Karpas-422 (cell line): ENCODE measurements at regions not wholly inside any gene's neighbourhood (a gene's known extent, or its start where the extent isn't known, plus 50 kb on each side); places are given as distances from the start of the nearest gene placed in this dataset. TPM values are rescaled to one million over a fixed set of nuclear protein-coding genes. Genes with fewer than 3 reads are reported as not detected.

Source experiments
- DNase-seq: peaks from one replicate; pipeline ENCODE4 v3.0.0-alpha.2; 2015
- H2AFZ ChIP-seq: fragments of 200-600 bp; sonication (generic); 2 replicates; pipeline ENCODE4 v1.6.1; 2014; ENCODE audit warnings: antibody characterized with exemption, low read length, mixed read lengths
- H3K27ac ChIP-seq: fragments of 200-600 bp; sonication (generic); 2 replicates; pipeline ENCODE4 v1.5.1; 2014; ENCODE audit warnings: mild to moderate bottlenecking, low read length, moderate library complexity
- H3K27me3 ChIP-seq: fragments of 200-600 bp; sonication (generic); 2 replicates; pipeline ENCODE4 v1.6.1; 2014; ENCODE audit warnings: low read length, mixed read lengths
- H3K36me3 ChIP-seq: fragments of 200-600 bp; sonication (generic); 2 replicates; pipeline ENCODE4 v1.6.1; 2014; ENCODE audit warnings: low read length, mixed read lengths; ENCODE audit not compliant: insufficient read depth
- H3K4me1 ChIP-seq: fragments of 200-600 bp; sonication (generic); 2 replicates; pipeline ENCODE4 v1.6.1; 2014; ENCODE audit warnings: mild to moderate bottlenecking, low read length, mixed read lengths
- H3K4me2 ChIP-seq: fragments of 200-600 bp; sonication (generic); 2 replicates; pipeline ENCODE4 v1.6.1; 2014; ENCODE audit warnings: low read length, low read depth, mild to moderate bottlenecking; ENCODE audit not compliant: poor library complexity, severe bottlenecking
- H3K4me3 ChIP-seq: fragments of 200-600 bp; sonication (generic); 2 replicates; pipeline ENCODE4 v1.5.1; 2014; ENCODE audit warnings: mild to moderate bottlenecking, antibody characterized with exemption, low read length, mixed read lengths
- H3K79me2 ChIP-seq: fragments of 200-600 bp; sonication (generic); 2 replicates; pipeline ENCODE4 v1.6.1; 2014; ENCODE audit warnings: mild to moderate bottlenecking, low read length, mixed read lengths
- H3K9ac ChIP-seq: fragments of 200-600 bp; sonication (generic); 2 replicates; pipeline ENCODE4 v1.6.0; 2014; ENCODE audit warnings: low read length
- H3K9me2 ChIP-seq: fragments of 200-600 bp; sonication (generic), shearing (Covaris generic); replicated peaks from 2 replicates; pipeline ENCODE4 v1.6.0; 2014; ENCODE audit warnings: mild to moderate bottlenecking, low read length, moderate library complexity; ENCODE audit not compliant: insufficient read depth
- H3K9me3 ChIP-seq: fragments of 300-700, 200-600 bp; sonication (generic); 2 replicates; pipeline ENCODE4 v1.6.1; 2014; ENCODE audit warnings: low read length, mixed read lengths
- H4K20me1 ChIP-seq: fragments of 200-600 bp; sonication (generic); 2 replicates; pipeline ENCODE4 v1.6.1; 2014; ENCODE audit warnings: mild to moderate bottlenecking, antibody characterized with exemption, low read length, low read depth; ENCODE audit not compliant: insufficient read depth
- small RNA-seq: library from RNA; depleted of rRNA; stranded (forward); fragments of <200 nt; gene quantifications from one replicate; pipeline ENCODE3, GENCODE V24; 2014

DNA sequence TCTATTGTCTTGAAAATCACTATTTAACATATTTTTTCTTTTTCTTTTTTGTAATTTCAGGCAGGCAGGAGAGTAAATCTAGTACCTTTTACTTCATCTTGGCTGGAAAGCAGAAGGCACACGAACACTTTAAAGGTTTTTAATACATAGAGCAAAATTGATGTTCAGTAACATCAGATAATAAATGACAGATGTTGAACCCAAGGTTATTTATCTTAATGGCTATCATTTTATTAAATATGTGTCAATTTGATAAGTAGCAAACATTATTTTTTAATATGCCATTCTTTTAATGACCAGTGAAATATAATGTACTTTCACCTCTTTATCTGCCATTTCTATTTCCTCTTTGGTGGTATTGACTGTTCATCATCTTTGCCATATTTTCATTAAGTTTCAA, 381.2 kb downstream of the ARHGEF28 start:
- no peak overlapping the region for H3K9ac ChIP-seq
- H3K36me3 ChIP-seq, result no peaks in the 10 kb centered on the region
- no peaks in the 10 kb centered on the region for H4K20me1 ChIP-seq
- H3K4me2 ChIP-seq, result no peak overlapping the region
- no peaks in the 10 kb centered on the region for H3K9me2 ChIP-seq
- no peaks in the 10 kb centered on the region for H3K27me3 ChIP-seq
- no peaks in the 10 kb centered on the region for H3K9me3 ChIP-seq
- no peak for DNase-seq
- H2AFZ ChIP-seq, result no peak overlapping the region
- H3K4me1 ChIP-seq, result no peaks in the 10 kb centered on the region
- no peak overlapping the region for H3K4me3 ChIP-seq
- no peaks in the 10 kb centered on the region for H3K79me2 ChIP-seq
- no peak overlapping the region for H3K27ac ChIP-seq

DNA sequence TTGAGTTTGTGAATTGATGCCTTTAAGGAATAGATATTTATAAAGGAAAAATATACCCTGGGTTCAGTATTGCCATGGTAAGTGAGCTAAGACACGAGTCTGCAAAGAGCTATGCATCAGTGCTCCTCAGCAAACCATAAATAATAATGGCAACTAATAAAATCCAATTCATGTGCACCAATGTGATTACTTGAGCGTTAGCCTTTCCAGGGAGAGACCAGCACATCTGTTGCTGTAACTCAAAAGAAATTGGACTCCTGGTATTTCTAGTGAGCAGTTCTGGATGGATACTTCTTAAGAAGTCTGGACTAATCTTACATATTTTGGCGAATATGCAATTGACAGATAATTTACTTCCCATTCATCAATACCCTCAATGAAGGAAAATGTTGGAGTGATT, 373.3 kb downstream of the ARHGEF28 start:
- no peaks in the 10 kb centered on the region for H3K27me3 ChIP-seq
- H3K4me2 ChIP-seq, result no peak overlapping the region
- no peaks in the 10 kb centered on the region for H3K79me2 ChIP-seq
- H2AFZ ChIP-seq, result no peak overlapping the region
- no peaks in the 10 kb centered on the region for H3K36me3 ChIP-seq
- H3K27ac ChIP-seq, result no peak overlapping the region
- H3K9me2 ChIP-seq, result no peaks in the 10 kb centered on the region
- no peaks in the 10 kb centered on the region for H3K4me1 ChIP-seq
- no peak overlapping the region for H3K4me3 ChIP-seq
- no peak overlapping the region for H3K9ac ChIP-seq
- no peaks in the 10 kb centered on the region for H4K20me1 ChIP-seq
- no peaks in the 10 kb centered on the region for H3K9me3 ChIP-seq
- DNase-seq, result no peak

DNA sequence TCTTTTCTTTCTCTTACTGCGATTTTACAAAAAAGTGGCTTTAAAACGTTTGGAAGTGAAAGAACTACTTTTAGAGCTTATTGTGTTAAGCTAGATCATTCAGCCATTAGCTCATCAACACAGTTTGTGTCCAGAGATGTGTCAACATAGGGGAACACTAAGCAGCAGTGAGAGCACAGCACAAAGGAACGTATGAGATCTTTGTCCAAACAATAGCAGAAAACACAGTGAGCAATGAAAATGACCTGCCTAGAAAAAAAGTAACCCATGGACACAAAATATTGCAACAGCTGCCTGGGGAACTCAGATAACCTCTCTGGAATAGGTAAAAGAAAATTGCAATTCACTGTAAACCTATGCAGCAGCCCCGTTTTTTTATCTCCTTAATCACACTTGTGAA, 372.5 kb downstream of the ARHGEF28 start:
- H3K27me3 ChIP-seq, result no peaks in the 10 kb centered on the region
- H4K20me1 ChIP-seq, result no peaks in the 10 kb centered on the region
- H3K9me2 ChIP-seq, result no peaks in the 10 kb centered on the region
- H3K4me3 ChIP-seq, result no peak overlapping the region
- H3K36me3 ChIP-seq, result no peaks in the 10 kb centered on the region
- H3K79me2 ChIP-seq, result no peaks in the 10 kb centered on the region
- no peak overlapping the region for H3K4me2 ChIP-seq
- H3K9ac ChIP-seq, result no peak overlapping the region
- no peak overlapping the region for H2AFZ ChIP-seq
- H3K4me1 ChIP-seq, result no peaks in the 10 kb centered on the region
- no peak overlapping the region for H3K27ac ChIP-seq
- DNase-seq, result no peak
- no peaks in the 10 kb centered on the region for H3K9me3 ChIP-seq

DNA sequence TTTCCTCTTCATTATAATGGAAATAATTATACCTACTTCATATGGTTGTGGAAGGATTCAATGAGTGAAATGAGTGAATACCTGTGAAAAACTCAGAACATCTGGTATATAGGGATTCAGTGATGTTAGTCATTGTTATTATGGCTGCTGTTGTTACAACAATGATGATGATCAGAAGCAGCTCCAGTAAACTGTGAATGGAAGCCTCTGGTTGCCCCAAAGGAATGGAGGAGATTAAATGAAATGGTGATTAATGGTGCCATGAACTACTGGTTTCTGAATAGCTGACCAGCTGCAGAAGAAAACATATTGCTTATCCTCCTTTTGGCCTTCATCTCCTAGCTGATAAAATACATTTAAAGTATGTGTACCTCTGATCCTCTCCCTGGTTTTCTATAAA, 372.0 kb downstream of the ARHGEF28 start:
- Histone ChIP-seq H4K20me1 (no peaks in the 10 kb centered on the region), H2AFZ (no peak overlapping the region), H3K9ac (no peak overlapping the region), H3K9me2 (no peaks in the 10 kb centered on the region), H3K27ac (no peak overlapping the region), H3K79me2 (no peaks in the 10 kb centered on the region), H3K4me3 (no peak overlapping the region), H3K36me3 (no peaks in the 10 kb centered on the region), H3K27me3 (no peaks in the 10 kb centered on the region), H3K4me1 (no peaks in the 10 kb centered on the region), H3K4me2 (no peak overlapping the region), H3K9me3 (no peaks in the 10 kb centered on the region)
- DNase-seq, result no peak

DNA sequence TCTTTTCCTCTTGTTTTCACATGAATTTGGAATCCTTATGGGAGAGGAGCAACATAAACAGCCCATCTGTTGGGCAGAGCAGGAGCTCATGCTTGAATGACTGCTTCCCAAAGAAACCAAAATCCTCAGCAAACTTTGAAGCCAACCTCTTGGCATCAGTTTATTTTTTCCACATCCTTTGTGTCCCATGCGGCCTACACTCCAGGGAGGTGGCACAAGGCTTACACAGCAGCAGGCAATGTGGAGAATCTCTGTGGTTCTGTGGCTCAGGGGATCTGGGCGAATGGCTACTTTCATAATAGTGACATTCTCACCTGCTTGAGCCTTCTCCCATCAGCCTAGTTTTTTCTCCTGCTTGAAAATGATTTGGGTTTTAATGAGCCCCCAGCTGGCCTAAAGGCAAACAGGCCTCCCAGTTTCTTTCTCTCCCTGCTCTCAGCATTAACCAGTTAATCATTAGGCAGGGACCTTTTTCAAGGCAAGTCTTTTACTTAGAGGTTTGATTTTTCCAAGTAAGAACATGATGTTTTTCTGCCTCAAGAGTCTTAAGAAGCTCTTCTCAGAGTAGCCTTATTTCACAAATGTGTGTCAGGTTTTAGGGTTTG, 370.3 kb downstream of the ARHGEF28 start:
- Histone ChIP-seq H3K79me2 (no peaks in the 10 kb centered on the region), H3K4me1 (no peaks in the 10 kb centered on the region), H3K36me3 (no peaks in the 10 kb centered on the region), H3K4me2 (no peak overlapping the region), H3K27ac (no peak overlapping the region), H3K9ac (no peak overlapping the region), H3K4me3 (no peak overlapping the region), H3K27me3 (no peaks in the 10 kb centered on the region), H3K9me2 (no peaks in the 10 kb centered on the region), H3K9me3 (no peaks in the 10 kb centered on the region), H4K20me1 (no peaks in the 10 kb centered on the region), H2AFZ (no peak overlapping the region)
- no peak for DNase-seq

DNA sequence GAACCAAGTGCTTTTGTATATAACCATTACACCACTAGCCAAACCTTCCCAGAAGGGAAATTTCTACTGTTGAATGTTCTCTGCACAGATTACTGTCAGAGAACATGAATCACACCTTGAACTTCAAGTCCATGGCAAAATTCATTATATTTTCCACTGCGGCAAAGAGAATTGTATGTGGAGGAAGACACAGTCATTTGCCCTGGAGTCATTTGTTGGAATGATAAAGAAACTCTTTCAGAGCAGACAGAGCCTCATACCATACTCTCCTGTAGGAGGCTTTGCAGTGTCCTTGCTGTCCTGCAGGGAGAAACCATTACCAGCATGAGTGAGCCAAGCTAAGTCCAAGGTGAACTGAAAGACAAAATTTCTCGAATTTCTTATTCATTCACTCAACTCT, 369.0 kb downstream of the ARHGEF28 start:
- no peak overlapping the region for H3K27ac ChIP-seq
- H3K9me2 ChIP-seq, result no peaks in the 10 kb centered on the region
- H2AFZ ChIP-seq, result no peak overlapping the region
- no peaks in the 10 kb centered on the region for H3K9me3 ChIP-seq
- no peaks in the 10 kb centered on the region for H3K27me3 ChIP-seq
- H3K9ac ChIP-seq, result no peak overlapping the region
- H3K36me3 ChIP-seq, result no peaks in the 10 kb centered on the region
- DNase-seq, result no peak
- H3K4me3 ChIP-seq, result no peak overlapping the region
- H3K4me1 ChIP-seq, result no peaks in the 10 kb centered on the region
- no peaks in the 10 kb centered on the region for H3K79me2 ChIP-seq
- H4K20me1 ChIP-seq, result no peaks in the 10 kb centered on the region
- H3K4me2 ChIP-seq, result no peak overlapping the region

Small RNA genes in the stretch of these regions (small RNA-seq; reads per million reads assigned to genes)
- gene RN7SL814P, result not detected
